ENCODE measurements at regions not wholly inside any gene's neighbourhood (a gene's known extent, or its start where the extent isn't known, plus 50 kb on each side); places are given as distances from the start of the nearest gene placed in this dataset.

DNA sequence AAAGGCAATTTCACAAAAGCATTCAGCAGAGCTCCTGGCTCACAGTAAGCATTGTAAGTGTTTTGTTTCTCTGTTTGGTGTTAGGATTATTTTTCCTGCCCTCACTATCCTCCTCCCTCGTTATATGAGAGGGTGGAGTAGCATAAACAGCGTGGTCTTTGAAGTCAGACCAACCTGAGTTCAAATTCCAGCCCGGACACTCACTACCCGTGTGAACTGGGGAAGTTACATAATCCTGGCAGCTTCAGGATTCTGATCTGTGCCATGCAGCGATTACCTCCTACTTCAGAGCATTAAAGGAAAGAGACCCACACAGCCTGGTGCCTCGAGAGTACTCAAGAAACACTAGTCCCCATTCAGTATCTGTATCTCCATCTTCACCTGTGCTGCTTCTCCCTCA, 386.5 kb downstream of the INHBA start:
- ATAC-seq (no peak), DNase-seq (no peak)
- H3K36me3 Mint-ChIP-seq = no peaks in the 10 kb centered on the region
- H3K27me3 Mint-ChIP-seq (ENCODE audit: low read depth in 2 of 2) = no peaks in the 10 kb centered on the region
- TF ChIP-seq, protein P1, sequence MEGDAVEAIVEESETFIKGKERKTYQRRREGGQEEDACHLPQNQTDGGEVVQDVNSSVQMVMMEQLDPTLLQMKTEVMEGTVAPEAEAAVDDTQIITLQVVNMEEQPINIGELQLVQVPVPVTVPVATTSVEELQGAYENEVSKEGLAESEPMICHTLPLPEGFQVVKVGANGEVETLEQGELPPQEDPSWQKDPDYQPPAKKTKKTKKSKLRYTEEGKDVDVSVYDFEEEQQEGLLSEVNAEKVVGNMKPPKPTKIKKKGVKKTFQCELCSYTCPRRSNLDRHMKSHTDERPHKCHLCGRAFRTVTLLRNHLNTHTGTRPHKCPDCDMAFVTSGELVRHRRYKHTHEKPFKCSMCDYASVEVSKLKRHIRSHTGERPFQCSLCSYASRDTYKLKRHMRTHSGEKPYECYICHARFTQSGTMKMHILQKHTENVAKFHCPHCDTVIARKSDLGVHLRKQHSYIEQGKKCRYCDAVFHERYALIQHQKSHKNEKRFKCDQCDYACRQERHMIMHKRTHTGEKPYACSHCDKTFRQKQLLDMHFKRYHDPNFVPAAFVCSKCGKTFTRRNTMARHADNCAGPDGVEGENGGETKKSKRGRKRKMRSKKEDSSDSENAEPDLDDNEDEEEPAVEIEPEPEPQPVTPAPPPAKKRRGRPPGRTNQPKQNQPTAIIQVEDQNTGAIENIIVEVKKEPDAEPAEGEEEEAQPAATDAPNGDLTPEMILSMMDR (IDR thresholded peaks at IDR 0.05) = no peak
- Histone ChIP-seq H3K9me3 (ENCODE audit: control insufficient read depth, insufficient read depth, low read length) (no peaks in the 10 kb centered on the region), H3K4me3 (ENCODE audit: low read length) (no peak overlapping the region), H3K4me1 (ENCODE audit: control insufficient read depth, insufficient read depth, low read length) (no peaks in the 10 kb centered on the region), H3K27ac (ENCODE audit: low read length) (no peak overlapping the region), H3K36me3 (ENCODE audit: control insufficient read depth, insufficient read depth, low read length) (no peaks in the 10 kb centered on the region), H3K27me3 (ENCODE audit: control insufficient read depth, insufficient read depth, low read length) (no peaks in the 10 kb centered on the region)
- H3K9me3 Mint-ChIP-seq = peaks cover 3 to 7% of the 10 kb centered on the region in 2 donors
- H3K4me1 Mint-ChIP-seq = no peaks in the 10 kb centered on the region
- 82% methylated on average over 5 of the region's 6 CpGs for WGBS (ENCODE audit: insufficient coverage)
- intact Hi-C loops (cut with micrococcal nuclease) = no loop called here
- H3K27ac Mint-ChIP-seq = no peak overlapping the region
- H3K4me3 Mint-ChIP-seq = no peak overlapping the region

DNA sequence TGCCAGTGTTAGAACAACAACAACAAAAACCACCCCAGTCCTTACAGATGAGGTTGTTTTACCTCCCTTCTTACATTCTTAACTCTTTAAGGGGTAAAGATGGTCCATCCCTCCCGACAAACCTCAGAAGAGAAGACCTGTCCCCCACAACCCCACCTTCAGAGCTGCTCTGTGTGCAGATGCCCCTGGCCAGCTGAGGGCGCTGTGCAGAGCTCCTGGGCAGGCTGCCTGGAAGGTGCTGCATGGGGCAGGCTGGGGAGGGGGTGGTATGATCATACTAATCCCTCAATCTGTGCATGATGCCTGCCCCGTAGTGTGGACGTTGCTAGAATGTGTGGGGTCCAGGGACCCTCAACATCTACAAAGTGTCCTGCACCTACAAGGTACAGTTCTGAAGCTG, 387.1 kb downstream of the INHBA start:
- ATAC-seq (no peak), DNase-seq (no peak)
- Histone ChIP-seq H3K9me3 (ENCODE audit: control insufficient read depth, insufficient read depth, low read length) (no peaks in the 10 kb centered on the region), H3K36me3 (ENCODE audit: control insufficient read depth, insufficient read depth, low read length) (no peaks in the 10 kb centered on the region), H3K4me1 (ENCODE audit: control insufficient read depth, insufficient read depth, low read length) (no peaks in the 10 kb centered on the region), H3K4me3 (ENCODE audit: low read length) (no peak overlapping the region), H3K27ac (ENCODE audit: low read length) (no peak overlapping the region), H3K27me3 (ENCODE audit: control insufficient read depth, insufficient read depth, low read length) (no peaks in the 10 kb centered on the region)
- WGBS (ENCODE audit: insufficient coverage) = 71% methylated on average over 4 of the region's 4 CpGs
- TF ChIP-seq, protein P1 (IDR thresholded peaks at IDR 0.05) = no peak
- Mint-ChIP-seq H3K27ac (no peak overlapping the region), H3K4me3 (no peak overlapping the region), H3K4me1 (no peaks in the 10 kb centered on the region), H3K9me3 (peaks cover 3 to 7% of the 10 kb centered on the region in 2 donors), H3K36me3 (no peaks in the 10 kb centered on the region), H3K27me3 (ENCODE audit: low read depth in 2 of 2) (no peaks in the 10 kb centered on the region)
- intact Hi-C loops (cut with micrococcal nuclease) = no loop called here

DNA sequence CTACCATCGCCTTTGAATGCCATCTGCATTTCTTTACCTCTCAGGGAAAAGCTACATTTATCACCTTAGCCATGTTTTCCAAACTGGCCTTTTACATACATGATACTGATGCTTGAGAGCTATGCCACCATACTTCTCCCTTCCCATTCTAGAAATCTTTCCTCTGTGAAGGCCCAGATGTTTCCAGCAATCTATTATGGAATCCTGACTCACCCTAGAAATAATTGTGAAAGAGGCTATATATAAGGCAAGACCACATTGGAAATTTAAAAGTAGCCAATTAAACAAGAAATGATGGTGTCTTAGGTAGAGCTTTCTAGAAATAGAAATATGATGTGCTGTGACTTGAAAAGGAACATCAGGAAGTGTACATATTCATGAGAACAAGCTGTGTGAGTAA, 389.7 kb downstream of the INHBA start:
- no peaks in the 10 kb centered on the region for H3K9me3 ChIP-seq (ENCODE audit: control insufficient read depth, insufficient read depth, low read length)
- no peaks in the 10 kb centered on the region for H3K4me1 Mint-ChIP-seq
- H3K27me3 Mint-ChIP-seq (ENCODE audit: low read depth in 2 of 2) = no peaks in the 10 kb centered on the region
- intact Hi-C loops (cut with micrococcal nuclease) = no loop called here
- H3K27ac Mint-ChIP-seq = no peak overlapping the region
- TF ChIP-seq, protein P1 (IDR thresholded peaks at IDR 0.05) = no peak
- 80% methylated on average over 1 of the region's 1 CpG for WGBS (ENCODE audit: insufficient coverage)
- no peaks in the 10 kb centered on the region for H3K36me3 ChIP-seq (ENCODE audit: control insufficient read depth, insufficient read depth, low read length)
- H3K9me3 Mint-ChIP-seq = peaks cover 0 to 3% of the 10 kb centered on the region in 2 donors
- H3K4me3 Mint-ChIP-seq = no peak overlapping the region
- H3K4me3 ChIP-seq (ENCODE audit: low read length) = no peak overlapping the region
- no peak overlapping the region for H3K27ac ChIP-seq (ENCODE audit: low read length)
- DNase-seq = no peak
- H3K4me1 ChIP-seq (ENCODE audit: control insufficient read depth, insufficient read depth, low read length) = no peaks in the 10 kb centered on the region
- no peaks in the 10 kb centered on the region for H3K27me3 ChIP-seq (ENCODE audit: control insufficient read depth, insufficient read depth, low read length)
- H3K36me3 Mint-ChIP-seq = no peaks in the 10 kb centered on the region
- no peak for ATAC-seq

DNA sequence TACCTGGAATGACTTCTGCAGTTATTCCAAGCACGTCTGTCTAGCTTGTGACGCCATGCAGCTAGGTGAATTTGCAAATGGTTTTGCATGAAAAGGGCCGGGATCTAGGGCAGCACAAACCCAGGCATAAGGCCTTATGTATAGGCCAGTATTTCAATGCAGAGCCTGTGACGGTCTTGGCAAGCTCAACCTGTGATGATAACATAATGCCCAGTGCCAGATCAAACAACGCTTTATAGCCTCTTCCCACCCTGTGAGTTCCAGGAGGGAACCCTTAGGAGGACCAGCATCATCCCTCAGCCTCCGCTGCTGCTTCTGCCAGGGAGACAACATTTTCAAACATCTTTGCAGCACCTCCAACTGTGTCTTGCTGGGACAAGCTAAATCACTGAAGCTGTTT, 390.7 kb downstream of the INHBA start:
- ATAC-seq = no peak

More for the DNA sequence above, 390.7 kb downstream of the INHBA start:
- Histone ChIP-seq H3K36me3 (ENCODE audit: control insufficient read depth, insufficient read depth, low read length) (no peaks in the 10 kb centered on the region), H3K9me3 (ENCODE audit: control insufficient read depth, insufficient read depth, low read length) (no peaks in the 10 kb centered on the region), H3K4me1 (ENCODE audit: control insufficient read depth, insufficient read depth, low read length) (no peaks in the 10 kb centered on the region), H3K27me3 (ENCODE audit: control insufficient read depth, insufficient read depth, low read length) (no peaks in the 10 kb centered on the region), H3K27ac (ENCODE audit: low read length) (no peak overlapping the region), H3K4me3 (ENCODE audit: low read length) (no peak overlapping the region)
- H3K27me3 Mint-ChIP-seq (ENCODE audit: low read depth in 2 of 2) = no peaks in the 10 kb centered on the region
- H3K27ac Mint-ChIP-seq = no peak overlapping the region
- no peak overlapping the region for H3K4me3 Mint-ChIP-seq
- peaks cover 0 to 3% of the 10 kb centered on the region in 2 donors for H3K9me3 Mint-ChIP-seq
- 88% methylated on average over 6 of the region's 6 CpGs for WGBS (ENCODE audit: insufficient coverage)
- DNase-seq = no peak
- no peaks in the 10 kb centered on the region for H3K4me1 Mint-ChIP-seq
- H3K36me3 Mint-ChIP-seq = no peaks in the 10 kb centered on the region
- TF ChIP-seq, protein P1 (IDR thresholded peaks at IDR 0.05) = no peak
- intact Hi-C loops (cut with micrococcal nuclease) = no loop called here

Data from natural killer cell (primary cell).